ENCODE measurements at regions not wholly inside any gene's neighbourhood (a gene's known extent, or its start where the extent isn't known, plus 50 kb on each side); places are given as distances from the start of the nearest gene placed in this dataset.
A peak's percentile ranks its signal among the peaks of the same experiment; 100 is the strongest.

DNA sequence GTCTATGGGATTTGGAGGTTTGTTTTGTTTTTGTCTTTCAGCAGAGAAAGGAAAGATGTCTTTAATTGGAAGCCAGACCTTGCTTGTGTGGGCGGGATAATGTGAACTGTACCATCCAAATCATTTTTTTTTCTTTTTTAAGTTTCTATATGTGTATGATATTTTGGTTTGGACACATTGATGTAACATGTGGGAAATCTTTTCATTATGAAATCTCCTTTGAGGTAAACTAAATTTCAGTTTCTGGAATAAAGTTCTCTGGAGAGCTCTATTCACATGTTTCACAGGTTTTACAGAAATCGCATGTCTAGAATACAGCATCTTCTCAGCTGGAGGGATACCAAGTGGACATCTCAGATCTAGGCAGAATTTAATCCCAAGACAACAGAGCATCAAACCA, 451.5 kb upstream of the MDFIC2 start:
- no peak for DNase-seq (ENCODE audit: low read depth)
- TF ChIP-seq, protein P1, sequence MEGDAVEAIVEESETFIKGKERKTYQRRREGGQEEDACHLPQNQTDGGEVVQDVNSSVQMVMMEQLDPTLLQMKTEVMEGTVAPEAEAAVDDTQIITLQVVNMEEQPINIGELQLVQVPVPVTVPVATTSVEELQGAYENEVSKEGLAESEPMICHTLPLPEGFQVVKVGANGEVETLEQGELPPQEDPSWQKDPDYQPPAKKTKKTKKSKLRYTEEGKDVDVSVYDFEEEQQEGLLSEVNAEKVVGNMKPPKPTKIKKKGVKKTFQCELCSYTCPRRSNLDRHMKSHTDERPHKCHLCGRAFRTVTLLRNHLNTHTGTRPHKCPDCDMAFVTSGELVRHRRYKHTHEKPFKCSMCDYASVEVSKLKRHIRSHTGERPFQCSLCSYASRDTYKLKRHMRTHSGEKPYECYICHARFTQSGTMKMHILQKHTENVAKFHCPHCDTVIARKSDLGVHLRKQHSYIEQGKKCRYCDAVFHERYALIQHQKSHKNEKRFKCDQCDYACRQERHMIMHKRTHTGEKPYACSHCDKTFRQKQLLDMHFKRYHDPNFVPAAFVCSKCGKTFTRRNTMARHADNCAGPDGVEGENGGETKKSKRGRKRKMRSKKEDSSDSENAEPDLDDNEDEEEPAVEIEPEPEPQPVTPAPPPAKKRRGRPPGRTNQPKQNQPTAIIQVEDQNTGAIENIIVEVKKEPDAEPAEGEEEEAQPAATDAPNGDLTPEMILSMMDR (IDR thresholded peaks at IDR 0.05; ENCODE audit: insufficient read depth, low read length, poor library complexity, severe bottlenecking): no peak
- no peak overlapping the region for H3K4me3 ChIP-seq (ENCODE audit: low read depth, low read length)
- no peaks in the 10 kb centered on the region for H3K36me3 ChIP-seq (ENCODE audit: control insufficient read depth, insufficient read depth, low read length)
- no peaks in the 10 kb centered on the region for H3K27me3 ChIP-seq (ENCODE audit: control insufficient read depth, insufficient read depth, low read length)

DNA sequence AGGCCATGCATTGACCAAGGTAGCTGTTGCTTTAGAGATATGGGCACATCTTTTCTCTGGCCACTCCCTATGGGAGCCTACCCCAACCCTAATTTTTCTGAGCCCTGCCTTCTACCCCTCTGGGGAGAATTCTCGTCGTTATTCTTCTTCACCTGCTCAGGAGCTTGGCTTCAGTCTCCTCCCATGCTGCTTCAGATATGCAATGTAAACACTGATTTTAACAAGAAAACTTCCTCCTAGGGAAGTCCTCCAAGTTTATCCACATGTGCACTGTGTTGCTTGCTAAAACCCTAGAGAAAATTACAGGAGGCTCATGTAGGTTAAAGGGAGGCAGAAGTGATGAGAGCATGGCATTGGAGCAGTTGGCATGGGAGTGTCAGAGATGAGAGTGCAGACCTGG, 445.2 kb upstream of the MDFIC2 start:
- no peak for DNase-seq (ENCODE audit: low read depth)
- Histone ChIP-seq H3K4me3 (ENCODE audit: low read depth, low read length) (no peak overlapping the region), H3K27me3 (ENCODE audit: control insufficient read depth, insufficient read depth, low read length) (no peaks in the 10 kb centered on the region), H3K36me3 (ENCODE audit: control insufficient read depth, insufficient read depth, low read length) (no peaks in the 10 kb centered on the region)
- TF ChIP-seq, protein P1 (IDR thresholded peaks at IDR 0.05; ENCODE audit: insufficient read depth, low read length, poor library complexity, severe bottlenecking): no peak

- TF ChIP-seq, protein P1 (IDR thresholded peaks at IDR 0.05; ENCODE audit: insufficient read depth, low read length, poor library complexity, severe bottlenecking): no peak
- no peaks in the 10 kb centered on the region for H3K27me3 ChIP-seq (ENCODE audit: control insufficient read depth, insufficient read depth, low read length)
- DNase-seq (ENCODE audit: low read depth): no peak
- H3K36me3 ChIP-seq (ENCODE audit: control insufficient read depth, insufficient read depth, low read length): no peaks in the 10 kb centered on the region
- H3K4me3 ChIP-seq (ENCODE audit: low read depth, low read length): no peak overlapping the region
These were observed 443.1 kb upstream of the MDFIC2 start for GRCh38 chr3:70755526-70755925.

- Histone ChIP-seq H3K4me3 (ENCODE audit: low read depth, low read length) (no peak overlapping the region), H3K36me3 (ENCODE audit: control insufficient read depth, insufficient read depth, low read length) (no peaks in the 10 kb centered on the region), H3K27me3 (ENCODE audit: control insufficient read depth, insufficient read depth, low read length) (no peaks in the 10 kb centered on the region)
- TF ChIP-seq, protein P1 (IDR thresholded peaks at IDR 0.05; ENCODE audit: insufficient read depth, low read length, poor library complexity, severe bottlenecking): no peak
- DNase-seq (ENCODE audit: low read depth): no peak
These were observed 441.9 kb upstream of the MDFIC2 start for GRCh38 chr3:70754314-70754713.

DNA sequence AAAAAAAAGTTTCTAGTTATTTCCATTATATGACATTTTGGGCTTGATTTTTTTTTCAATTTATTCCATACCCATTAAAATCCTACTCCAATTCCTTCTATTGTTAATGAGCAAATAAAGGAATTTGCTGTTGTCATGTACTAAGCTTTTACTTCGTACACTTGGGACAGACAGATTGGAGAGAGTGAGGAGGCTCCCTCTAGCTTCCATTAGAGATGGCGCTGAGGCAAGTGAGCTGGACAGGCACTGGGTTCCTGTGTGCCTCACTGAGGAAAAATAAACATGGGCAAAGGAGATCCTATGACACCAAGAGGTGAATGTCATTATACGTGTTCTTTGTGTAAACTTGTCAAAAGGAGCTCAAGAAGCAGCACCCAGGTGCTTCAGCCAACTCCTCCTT, 441.1 kb upstream of the MDFIC2 start:
- H3K4me3 ChIP-seq (ENCODE audit: low read depth, low read length): no peak overlapping the region
- no peak for DNase-seq (ENCODE audit: low read depth)
- TF ChIP-seq, protein P1 (IDR thresholded peaks at IDR 0.05; ENCODE audit: insufficient read depth, low read length, poor library complexity, severe bottlenecking): peak; percentile 27

GRCh38 chr3:70752051-70752450, 439.6 kb upstream of the MDFIC2 start:
- H3K36me3 ChIP-seq (ENCODE audit: control insufficient read depth, insufficient read depth, low read length): no peaks in the 10 kb centered on the region
- TF ChIP-seq, protein P1 (IDR thresholded peaks at IDR 0.05; ENCODE audit: insufficient read depth, low read length, poor library complexity, severe bottlenecking): no peak
- H3K4me3 ChIP-seq (ENCODE audit: low read depth, low read length): no peak overlapping the region
- DNase-seq (ENCODE audit: low read depth): no peak
- H3K27me3 ChIP-seq (ENCODE audit: control insufficient read depth, insufficient read depth, low read length): no peaks in the 10 kb centered on the region

More for the DNA sequence above, 441.1 kb upstream of the MDFIC2 start:
- H3K36me3 ChIP-seq (ENCODE audit: control insufficient read depth, insufficient read depth, low read length): no peaks in the 10 kb centered on the region
- no peaks in the 10 kb centered on the region for H3K27me3 ChIP-seq (ENCODE audit: control insufficient read depth, insufficient read depth, low read length)
